Keratinocyte (primary cell): ENCODE measurements at regions not wholly inside any gene's neighbourhood (a gene's known extent, or its start where the extent isn't known, plus 50 kb on each side); places are given as distances from the start of the nearest gene placed in this dataset.

Experiments used
- DNase-seq: peaks from one replicate; pipeline ENCODE4 v3.0.0-alpha.2; 2011; ENCODE audit warnings: low read depth, missing footprints, low spot score
- FAIRE-seq: peaks from 2 replicates; lab custom pipeline; 2011; peaks lifted over from hg19 to GRCh38; lab: Jason Lieb, UNC
- H2AFZ ChIP-seq: 2 replicates; pipeline ENCODE4 v1.6.0; 2012; ENCODE audit warnings: low read length, control low read depth, inconsistent platforms; ENCODE audit not compliant: control insufficient read depth
- H3K27ac ChIP-seq: 2 replicates; pipeline ENCODE4 v1.5.1; 2011; ENCODE audit warnings: low read length; ENCODE audit not compliant: control insufficient read depth, insufficient read depth
- H3K27me3 ChIP-seq: 3 replicates; pipeline ENCODE4 v1.6.0; 2011; ENCODE audit warnings: low read length; ENCODE audit not compliant: control insufficient read depth, insufficient read depth; ENCODE audit errors: extremely low read depth
- H3K36me3 ChIP-seq, 2 experiments: 2 replicates in 1 of 2; 3 replicates in 1 of 2; pipeline ENCODE4 v1.5.1; 2011; ENCODE audit warnings: low read length in 2 of 2, mild to moderate bottlenecking in 1 of 2; ENCODE audit not compliant: control insufficient read depth in 2 of 2, insufficient read depth in 2 of 2; ENCODE audit errors: extremely low read depth in 1 of 2
- H3K4me1 ChIP-seq: 3 replicates; pipeline ENCODE4 v1.5.1; 2011; ENCODE audit warnings: low read length; ENCODE audit not compliant: control insufficient read depth, insufficient read depth; ENCODE audit errors: extremely low read depth
- H3K4me2 ChIP-seq: 3 replicates; pipeline ENCODE4 v1.6.0; 2011; ENCODE audit warnings: low read depth, low read length; ENCODE audit not compliant: control insufficient read depth, insufficient read depth; ENCODE audit errors: extremely low read depth
- H3K4me3 ChIP-seq, 3 experiments: fragments of 200-600 bp in 1 of 3; sonication (generic) in 1 of 3; 2 replicates in 2 of 3; 3 replicates in 1 of 3; pipeline ENCODE4 v1.5.1; 2011 to 2016; ENCODE audit warnings: low read length in 3 of 3, mild to moderate bottlenecking in 3 of 3, control low read depth in 2 of 3, inconsistent platforms in 1 of 3, low read depth in 1 of 3, mixed read lengths in 1 of 3, mixed run types in 1 of 3, moderate library complexity in 1 of 3; ENCODE audit not compliant: control insufficient read depth in 2 of 3, insufficient read depth in 2 of 3; ENCODE audit errors: extremely low read depth in 1 of 3
- H3K79me2 ChIP-seq: 2 replicates; pipeline ENCODE4 v1.6.0; 2012; ENCODE audit warnings: low read length; ENCODE audit not compliant: control insufficient read depth, insufficient read depth
- H3K9ac ChIP-seq: 3 replicates; pipeline ENCODE4 v1.6.0; 2011; ENCODE audit warnings: low read length; ENCODE audit not compliant: control insufficient read depth, insufficient read depth; ENCODE audit errors: extremely low read depth
- H3K9me1 ChIP-seq: 3 replicates; pipeline ENCODE4 v1.6.0; 2011; ENCODE audit warnings: low read length; ENCODE audit not compliant: control insufficient read depth, insufficient read depth; ENCODE audit errors: extremely low read depth
- H3K9me3 ChIP-seq: 2 replicates; pipeline ENCODE4 v1.5.1; 2012; ENCODE audit warnings: low read depth, low read length; ENCODE audit not compliant: control insufficient read depth
- H4K20me1 ChIP-seq: 3 replicates; pipeline ENCODE4 v1.6.0; 2011; ENCODE audit warnings: low read length; ENCODE audit not compliant: control insufficient read depth, insufficient read depth; ENCODE audit errors: extremely low read depth
- CTCF ChIP-seq, 3 experiments: IDR thresholded peaks in 1 of 3; conservative IDR thresholded peaks in 1 of 3; optimal IDR thresholded peaks in 1 of 3; 2 replicates in 2 of 3; 3 replicates in 1 of 3; pipeline versions ENCODE3 to v1.5.1; 2011; ENCODE audit warnings: low read length in 3 of 3, mild to moderate bottlenecking in 3 of 3, moderate library complexity in 2 of 3, control low read depth in 1 of 3, inconsistent platforms in 1 of 3; ENCODE audit not compliant: insufficient read depth in 2 of 3; ENCODE audit errors: extremely low read depth in 1 of 3
- EZH2 ChIP-seq: IDR thresholded peaks from one replicate; pipeline ENCODE4 v1.6.1; 2012; ENCODE audit warnings: inconsistent platforms, mild to moderate bottlenecking, low read length, moderate library complexity
- dilution Hi-C: fragments of 300-500 bp; cut with MboI; formaldehyde crosslinking; loops from one replicate; pipeline ENCODE4 v1.7.0; 2020; ENCODE audit warnings: low sequenced_read_pairs; ENCODE audit not compliant: extremely low pct_ligation_motif_present

DNA sequence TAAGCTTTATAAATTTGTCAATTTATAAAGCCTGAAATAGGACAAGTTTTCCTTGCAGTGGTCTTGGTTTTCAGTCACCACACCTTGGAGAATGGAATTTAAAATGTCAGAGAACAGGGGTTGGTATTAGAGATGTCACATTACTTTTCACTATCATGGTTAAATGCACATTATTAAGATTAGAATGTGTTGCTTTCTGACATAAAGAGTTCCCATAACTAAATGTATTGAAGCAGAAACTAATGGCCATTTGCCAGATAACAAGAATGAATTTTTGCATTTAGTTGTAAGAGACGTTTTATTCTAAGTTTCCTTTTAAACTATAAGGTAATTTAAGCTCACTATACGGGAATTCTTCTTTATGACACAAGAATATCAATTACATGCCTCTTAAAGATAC lies 172.3 kb downstream of the ARL4A start:
- H3K9me1 ChIP-seq = no peaks in the 10 kb centered on the region
- no peaks in the 10 kb centered on the region for H4K20me1 ChIP-seq
- FAIRE-seq = no peak
- H3K4me1 ChIP-seq = no peaks in the 10 kb centered on the region
- no peak overlapping the region for H3K4me3 ChIP-seq
- H3K9ac ChIP-seq = no peak overlapping the region
- no peaks in the 10 kb centered on the region for H3K9me3 ChIP-seq
- no peaks in the 10 kb centered on the region for H3K36me3 ChIP-seq
- H3K4me2 ChIP-seq = no peak overlapping the region
- no peaks in the 10 kb centered on the region for H3K79me2 ChIP-seq
- TF ChIP-seq CTCF (optimal IDR thresholded peaks at IDR 0.05 in 1 of 3, IDR thresholded peaks at IDR 0.05 in 1 of 3, conservative IDR thresholded peaks at IDR 0.05 in 1 of 3; ENCODE audit: extremely low read depth in 1 of 3, insufficient read depth in 2 of 3, low read length in 3 of 3) = no peak
- no peak for TF ChIP-seq EZH2
- DNase-seq = no peak
- H2AFZ ChIP-seq = no peak overlapping the region
- H3K27me3 ChIP-seq = no peaks in the 10 kb centered on the region
- dilution Hi-C loops = no loop called here
- H3K27ac ChIP-seq = no peak overlapping the region

DNA sequence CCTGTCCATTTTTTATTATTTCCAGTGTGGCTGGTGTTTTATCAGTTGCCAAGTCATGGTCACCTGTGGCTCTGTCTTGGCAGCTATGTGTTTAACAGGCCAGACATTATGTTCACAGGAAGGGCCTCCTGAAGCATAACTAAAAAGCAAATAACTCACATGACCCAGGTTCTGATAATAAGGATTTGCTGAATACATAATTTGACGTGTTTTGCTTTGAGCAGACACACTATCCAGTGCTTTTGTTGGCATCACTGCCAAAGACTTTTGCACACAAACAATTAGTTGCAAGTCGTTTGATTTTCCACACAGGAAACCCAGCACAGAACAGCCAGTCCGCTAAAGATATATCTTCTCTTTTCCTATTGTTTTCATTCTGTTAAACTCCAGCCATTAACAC lies 173.6 kb downstream of the ARL4A start:
- H3K9ac ChIP-seq = no peak overlapping the region
- H3K4me2 ChIP-seq = no peak overlapping the region
- DNase-seq (no peak), FAIRE-seq (no peak)
- H3K9me1 ChIP-seq = no peaks in the 10 kb centered on the region
- no peak overlapping the region for H3K27ac ChIP-seq
- no peaks in the 10 kb centered on the region for H3K9me3 ChIP-seq
- no peaks in the 10 kb centered on the region for H3K36me3 ChIP-seq
- H3K4me1 ChIP-seq = peaks cover 12% of the 10 kb centered on the region
- H3K27me3 ChIP-seq = no peaks in the 10 kb centered on the region
- H3K4me3 ChIP-seq = no peak overlapping the region
- H4K20me1 ChIP-seq = no peaks in the 10 kb centered on the region
- dilution Hi-C loops = no loop called here
- no peaks in the 10 kb centered on the region for H3K79me2 ChIP-seq
- H2AFZ ChIP-seq = no peak overlapping the region
- TF ChIP-seq CTCF (optimal IDR thresholded peaks at IDR 0.05 in 1 of 3, IDR thresholded peaks at IDR 0.05 in 1 of 3, conservative IDR thresholded peaks at IDR 0.05 in 1 of 3; ENCODE audit: extremely low read depth in 1 of 3, insufficient read depth in 2 of 3, low read length in 3 of 3) = no peak
- TF ChIP-seq EZH2 = no peak
